HG03280 (cell line): ENCODE measurements at regions not wholly inside any gene's neighbourhood (a gene's known extent, or its start where the extent isn't known, plus 50 kb on each side); places are given as distances from the start of the nearest gene placed in this dataset.

Experiments used
- ATAC-seq: cut with Tn5 transposase; IDR thresholded peaks from one replicate; pipeline ENCODE4 v1.9.1; 2021; ENCODE audit warnings: mild to moderate bottlenecking, moderate library complexity; ENCODE audit not compliant: unreplicated experiment

DNA sequence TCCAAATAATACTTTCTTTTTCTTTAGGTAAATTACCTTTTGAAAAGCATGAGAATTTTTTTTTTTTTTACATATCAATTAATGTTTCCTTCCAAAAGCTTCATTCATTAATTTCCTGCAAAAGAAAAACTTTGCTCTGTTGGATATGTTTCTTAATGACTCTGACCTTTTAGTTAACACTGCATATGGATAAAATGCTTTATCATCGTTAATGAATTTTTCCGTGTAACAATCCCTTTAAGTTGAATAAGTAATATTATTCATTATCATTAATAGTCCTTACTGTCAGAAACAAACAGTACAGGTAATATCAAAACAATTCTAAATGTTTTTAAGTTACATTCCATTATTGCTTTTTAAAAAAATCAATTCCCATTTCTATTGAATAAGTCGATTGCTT is 345.1 kb downstream of the SAMD5 start:
- no peak for ATAC-seq

DNA sequence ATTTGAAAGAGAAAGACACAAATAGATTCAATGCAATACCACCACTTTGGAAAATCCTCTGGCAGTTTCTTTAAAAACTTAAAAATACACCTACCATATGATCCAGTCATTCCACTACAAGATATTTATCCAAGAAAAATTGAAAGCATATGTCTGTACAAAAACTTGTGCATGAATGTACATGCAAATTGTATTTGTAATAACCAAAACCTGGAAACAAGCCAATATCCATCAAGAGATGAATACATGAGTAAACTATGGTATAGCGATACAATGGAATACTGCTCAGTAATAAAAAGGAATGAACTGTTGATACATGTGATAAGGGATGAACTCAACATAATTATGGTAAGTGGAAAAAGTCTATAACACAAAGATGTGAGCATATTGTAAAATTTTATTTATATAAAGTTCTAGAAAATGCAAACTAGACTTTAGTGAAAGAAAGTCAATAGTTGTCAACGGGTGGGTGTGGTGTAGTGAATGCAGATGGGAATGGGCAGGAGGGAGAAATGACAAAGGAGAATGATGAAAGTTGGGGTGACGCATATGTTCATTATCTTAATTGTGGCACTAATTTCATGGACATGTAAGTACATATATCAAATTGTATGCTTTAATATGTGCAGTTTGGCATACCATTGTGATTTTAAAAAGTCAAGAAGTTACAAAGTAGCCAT is 347.5 kb downstream of the SAMD5 start:
- no peak for ATAC-seq

DNA sequence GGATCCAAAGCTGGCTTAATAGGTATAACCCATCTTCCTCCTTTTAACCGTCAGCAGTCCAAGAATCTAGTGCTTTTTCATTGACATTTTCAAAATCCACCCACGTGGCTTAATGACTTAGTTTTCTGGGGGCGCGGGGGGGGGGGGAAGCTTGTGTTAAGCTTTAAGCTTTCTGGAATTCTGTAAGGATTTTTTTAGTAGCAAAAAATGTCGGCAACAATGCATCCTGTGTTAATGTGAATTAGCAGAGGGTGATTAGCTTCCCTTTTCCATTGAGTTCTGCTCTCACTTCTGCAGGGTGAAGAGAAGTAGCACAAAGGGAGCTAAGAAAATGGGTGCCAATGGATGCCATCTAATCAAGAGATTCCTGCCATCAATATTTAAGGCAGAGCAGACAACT is 348.2 kb downstream of the SAMD5 start:
- no peak for ATAC-seq

DNA sequence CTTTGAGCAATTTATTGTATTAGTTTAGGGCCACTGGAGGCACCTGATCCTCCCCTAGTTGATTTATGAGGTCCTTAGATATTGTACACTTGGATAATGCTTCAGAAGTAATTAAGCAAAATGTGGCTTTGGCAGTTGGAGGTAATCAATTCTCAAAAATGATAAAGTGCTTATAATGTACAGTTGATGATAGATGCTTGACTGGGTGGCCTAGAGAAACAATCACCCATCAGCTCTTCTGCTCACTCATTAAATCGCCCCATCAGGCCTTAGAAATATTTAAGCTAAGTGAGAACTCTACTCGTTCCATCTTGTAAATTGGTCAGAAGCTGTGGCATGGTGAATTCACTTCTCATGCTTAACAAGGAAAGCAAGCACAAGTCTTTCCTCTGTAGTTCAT is 349.9 kb downstream of the SAMD5 start:
- ATAC-seq = no peak

DNA sequence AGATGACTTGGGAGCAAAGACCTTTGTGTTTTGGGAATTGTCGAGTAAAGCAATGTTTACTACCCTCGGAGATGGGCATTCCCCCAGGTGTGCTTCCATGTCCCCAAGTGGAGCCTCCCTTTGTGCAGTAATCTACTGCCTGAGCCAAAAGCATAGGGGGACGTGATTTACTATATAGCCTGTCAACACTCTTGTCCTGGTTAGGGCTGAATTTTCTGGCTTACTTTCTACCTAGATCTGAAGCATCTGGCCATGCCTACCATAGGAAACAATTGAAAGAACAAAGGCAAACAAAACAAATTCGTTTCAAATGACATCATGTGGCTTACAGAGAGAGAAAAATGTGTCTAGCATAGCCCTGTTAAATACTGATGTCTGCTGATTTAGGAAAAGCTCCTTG is 350.6 kb downstream of the SAMD5 start:
- ATAC-seq = no peak

DNA sequence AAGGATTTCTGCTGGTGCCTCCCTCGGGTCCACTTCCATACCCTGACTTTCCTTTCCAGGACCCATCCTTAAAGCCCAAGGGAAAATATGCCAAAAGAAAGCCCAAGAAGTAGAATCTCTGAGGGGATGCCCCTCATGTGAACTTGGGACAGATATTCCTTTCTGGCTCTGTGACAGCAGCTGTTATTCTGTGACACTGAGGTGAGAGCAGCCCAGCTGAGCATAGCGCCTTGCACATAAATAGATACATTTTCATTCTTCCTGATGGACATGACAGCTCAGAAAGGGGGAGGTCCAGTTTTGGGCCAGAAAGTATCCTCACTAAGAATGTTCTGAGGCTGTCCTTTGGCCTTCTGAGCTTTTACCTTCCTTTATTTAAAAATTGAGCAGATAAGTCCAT is 353.2 kb downstream of the SAMD5 start:
- ATAC-seq = no peak

DNA sequence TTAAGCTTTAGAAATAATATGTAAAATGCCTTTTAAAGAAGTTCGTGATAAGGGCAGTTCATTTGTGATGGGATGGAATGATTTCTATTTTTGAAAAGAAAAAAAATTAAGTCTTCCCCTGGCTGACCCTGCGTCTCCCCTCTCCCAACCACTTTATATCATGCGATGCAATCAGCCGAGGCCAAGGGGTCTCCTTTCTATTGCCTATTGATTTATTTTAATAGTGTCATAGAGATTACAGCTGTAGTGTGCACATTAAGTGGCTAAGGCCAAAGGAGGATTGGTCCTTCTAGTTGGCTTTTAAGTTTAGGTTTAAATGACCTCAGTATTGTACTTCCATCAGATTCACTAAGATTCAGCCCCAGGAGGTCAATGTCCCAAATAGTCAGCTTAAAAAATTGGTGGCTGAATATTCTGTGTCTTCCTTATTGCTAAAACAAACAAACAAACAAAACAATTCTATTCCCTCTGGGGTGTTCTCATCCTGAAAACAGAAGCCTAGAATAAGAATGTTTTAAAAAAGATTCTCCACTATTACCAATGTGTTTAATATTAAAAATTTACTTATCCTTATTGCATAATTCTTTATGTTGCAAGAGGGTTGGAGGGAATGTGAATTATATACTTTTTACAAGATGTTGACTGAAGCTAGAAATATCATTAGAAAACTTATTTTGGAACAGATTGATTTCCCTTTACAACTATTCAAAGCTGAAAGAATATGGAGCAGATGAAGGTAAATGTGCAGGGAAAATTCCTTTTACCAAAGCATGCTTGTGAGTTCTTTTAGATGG is 359.1 kb downstream of the SAMD5 start:
- ATAC-seq = no peak

DNA sequence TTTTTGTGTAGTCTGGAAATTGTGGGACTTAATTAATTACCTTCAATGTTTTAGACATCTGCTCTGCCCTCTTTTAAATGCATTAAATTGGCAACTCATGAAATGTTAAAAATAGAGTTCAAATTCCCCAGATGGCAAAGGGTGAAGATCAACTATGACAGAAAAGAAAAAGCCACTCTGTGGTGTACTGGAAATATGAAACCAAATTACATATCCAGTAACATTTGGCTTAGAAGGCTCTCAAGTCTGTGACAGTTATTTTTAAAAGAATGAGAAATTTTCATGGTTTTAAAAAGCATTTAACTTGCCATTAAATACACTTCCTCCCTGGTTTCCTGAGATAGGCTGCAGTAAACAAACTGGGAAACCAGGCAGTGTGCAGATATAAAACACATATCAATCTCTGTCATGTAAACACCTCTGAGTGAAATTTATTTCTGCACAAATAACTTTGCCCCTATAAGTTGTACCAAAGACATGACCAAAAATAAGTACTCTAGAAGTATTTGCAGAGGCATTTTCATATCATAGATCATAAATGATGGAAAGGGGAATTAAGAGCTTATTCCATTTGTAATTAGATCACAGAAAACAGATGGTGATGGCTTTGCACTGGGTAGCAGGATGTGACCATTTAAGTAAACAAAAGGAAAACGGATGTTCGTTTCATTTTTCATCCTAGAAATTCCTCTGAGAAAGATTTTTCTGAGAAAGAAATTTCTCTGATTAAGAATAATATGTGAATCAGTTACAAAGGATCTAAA is 360.1 kb downstream of the SAMD5 start:
- no peak for ATAC-seq

DNA sequence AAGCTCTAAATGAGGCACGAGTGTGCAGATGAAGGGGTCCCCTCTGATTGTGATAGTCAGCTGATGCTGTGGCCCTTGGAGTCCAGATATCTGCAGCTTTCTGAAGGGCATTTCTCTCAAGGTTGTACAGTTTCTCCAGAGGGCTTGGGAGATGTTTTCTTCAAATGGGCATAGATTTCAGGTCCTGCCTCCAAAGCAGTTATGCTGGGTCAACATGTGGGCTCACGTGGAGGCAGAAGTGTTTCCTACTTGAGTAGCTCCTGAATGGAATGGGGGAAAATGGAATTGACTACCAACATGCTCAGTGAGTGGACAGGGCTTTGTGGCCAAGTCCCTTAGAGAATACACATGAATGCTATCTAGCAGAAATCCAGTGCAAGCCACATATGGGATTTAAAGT is 360.7 kb downstream of the SAMD5 start:
- ATAC-seq = no peak

DNA sequence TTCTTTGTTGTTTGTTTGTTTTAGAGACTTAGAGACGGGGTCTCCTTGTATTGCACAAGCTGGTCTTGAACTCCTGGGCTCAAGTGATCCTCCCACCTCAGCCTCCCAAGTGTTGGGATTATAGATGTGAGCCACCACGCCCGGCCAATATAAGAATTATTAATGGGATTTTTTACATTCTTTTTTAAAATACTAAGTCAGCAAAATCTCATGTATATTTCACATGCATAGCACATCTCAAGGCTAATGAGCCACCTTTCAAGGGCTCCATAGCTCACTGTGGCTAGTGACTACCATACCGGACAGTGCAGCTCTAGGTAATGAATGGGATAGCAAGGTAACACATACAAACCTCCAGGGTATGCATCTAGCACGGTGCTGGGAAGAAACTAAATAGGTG is 361.4 kb downstream of the SAMD5 start:
- no peak for ATAC-seq

DNA sequence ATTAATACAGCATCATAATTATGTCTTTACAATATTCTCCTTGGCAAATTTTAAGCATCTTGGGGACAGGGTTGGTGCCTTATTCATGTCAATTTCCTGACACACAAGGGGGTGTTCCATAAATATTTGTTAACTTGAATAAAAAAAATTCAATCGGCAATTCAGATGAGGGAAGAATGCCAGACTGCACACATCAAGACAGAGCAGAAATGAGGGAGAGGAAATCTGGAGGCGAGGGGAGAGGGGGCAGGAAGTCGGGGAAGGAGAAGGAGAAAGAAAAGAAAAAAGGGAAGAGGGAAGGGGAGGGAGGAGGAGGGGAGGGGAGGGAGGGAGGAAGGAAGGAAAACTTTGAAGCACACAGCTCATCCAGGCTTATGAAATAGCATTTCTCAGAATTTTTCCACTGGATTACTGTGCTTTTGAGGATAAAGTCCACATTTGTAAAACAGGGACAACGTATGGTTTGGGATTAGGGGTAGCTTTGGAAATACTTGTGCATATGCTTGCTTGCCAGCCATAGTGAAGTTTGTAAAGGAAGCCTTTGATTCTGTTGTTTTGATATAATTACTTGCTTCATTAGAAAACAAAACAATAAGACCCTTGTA is 362.1 kb downstream of the SAMD5 start:
- ATAC-seq = no peak

DNA sequence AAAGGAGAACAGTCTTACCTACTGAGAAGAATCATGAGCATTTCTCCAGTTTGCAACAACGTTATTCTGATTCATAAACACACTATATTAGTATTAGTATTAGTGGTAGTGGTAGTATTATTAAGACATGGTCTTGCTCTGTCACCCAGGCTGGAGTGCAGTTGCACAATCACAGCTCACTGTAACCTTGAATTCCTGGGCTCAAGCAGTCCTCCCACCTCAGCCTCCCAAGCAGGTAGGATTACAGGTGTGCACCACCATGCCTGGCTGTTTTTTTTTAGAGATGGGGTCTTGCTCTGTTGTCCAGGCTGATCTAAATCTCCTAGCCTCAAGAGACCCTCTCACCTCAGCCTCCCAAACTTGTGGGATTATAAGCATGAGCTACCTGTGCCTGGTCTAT is 363.5 kb downstream of the SAMD5 start:
- no peak for ATAC-seq

DNA sequence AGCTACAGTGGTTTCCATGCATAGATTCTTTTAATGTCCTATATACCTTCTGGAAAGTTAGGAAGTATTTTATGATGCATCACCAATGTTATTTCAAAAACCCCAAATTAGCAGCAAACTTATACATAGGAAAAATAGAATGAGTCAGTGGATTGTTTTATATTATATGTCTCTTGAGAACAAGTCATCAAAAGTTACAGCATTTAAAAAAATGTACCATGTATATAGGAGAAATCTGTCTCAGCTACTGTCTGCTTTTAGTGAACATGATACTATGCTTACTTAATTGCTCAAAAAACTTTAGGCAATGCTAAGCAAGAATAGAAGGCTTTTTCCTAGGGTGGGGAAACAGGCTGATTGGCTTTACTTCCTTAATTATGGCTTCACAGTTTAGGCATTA is 365.3 kb downstream of the SAMD5 start:
- no peak for ATAC-seq

DNA sequence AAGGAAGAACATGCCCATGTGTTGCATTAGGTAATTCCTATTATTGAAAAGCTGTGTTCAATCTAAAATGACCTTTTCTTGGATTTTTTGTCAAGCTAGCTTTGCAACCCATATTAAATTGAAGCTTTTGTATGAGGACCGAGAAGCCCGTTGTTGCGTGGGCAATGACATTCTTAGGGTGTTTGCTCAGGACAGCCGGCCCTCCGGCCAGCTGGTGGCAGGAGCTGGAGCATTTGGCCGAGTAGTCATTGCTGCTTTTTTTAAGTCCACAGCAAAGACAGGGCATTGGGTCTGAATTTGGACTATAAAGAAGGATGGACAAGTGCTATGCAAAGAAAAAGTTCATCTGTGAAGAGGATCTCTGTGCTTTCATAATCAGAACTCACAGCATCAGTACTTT is 365.8 kb downstream of the SAMD5 start:
- ATAC-seq = no peak

DNA sequence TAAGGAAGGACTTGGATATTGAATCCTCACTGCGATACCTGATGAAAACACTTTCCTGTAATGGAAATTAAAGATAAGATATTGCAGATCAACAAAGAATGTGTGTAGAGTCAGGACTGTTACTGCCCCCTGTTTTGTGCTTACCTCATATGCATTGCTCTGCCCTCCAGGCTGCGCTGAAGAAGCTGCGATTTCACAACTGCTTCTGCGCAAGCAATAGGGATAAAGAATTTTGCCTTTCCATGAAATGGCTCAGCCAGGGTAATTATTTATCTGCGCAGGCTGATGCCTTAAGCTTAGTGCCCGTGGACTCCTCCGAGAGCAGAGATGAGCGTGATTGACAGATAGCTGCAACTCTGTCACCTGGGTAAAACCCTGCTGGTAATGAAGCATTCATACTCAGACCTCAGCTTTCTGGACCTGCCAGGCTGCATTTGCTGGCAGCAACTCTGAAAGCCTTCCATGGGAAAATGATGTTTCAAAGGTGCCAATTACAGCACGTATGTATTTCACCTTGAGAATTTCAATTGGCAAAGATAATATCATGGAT is 370.6 kb downstream of the SAMD5 start:
- no peak for ATAC-seq

DNA sequence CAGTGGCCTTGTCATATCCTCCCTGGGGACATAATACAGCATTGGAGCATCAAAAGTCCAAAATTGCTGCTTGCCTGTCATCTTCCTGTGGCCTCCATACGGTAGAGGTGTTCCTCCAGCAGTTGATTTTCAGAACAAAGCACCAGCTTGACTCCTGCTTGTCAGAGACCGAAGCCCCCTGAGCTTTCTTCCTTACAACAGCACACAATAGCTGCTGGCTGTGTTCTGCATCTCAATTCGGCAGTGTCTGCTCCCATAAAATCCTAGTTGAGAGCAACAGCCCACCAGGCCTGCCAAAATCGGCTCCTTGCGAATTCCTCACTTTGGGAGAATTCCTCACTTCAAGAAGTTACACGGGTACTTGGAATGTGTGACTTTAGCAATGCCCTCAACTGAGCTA is 372.9 kb downstream of the SAMD5 start:
- no peak for ATAC-seq

DNA sequence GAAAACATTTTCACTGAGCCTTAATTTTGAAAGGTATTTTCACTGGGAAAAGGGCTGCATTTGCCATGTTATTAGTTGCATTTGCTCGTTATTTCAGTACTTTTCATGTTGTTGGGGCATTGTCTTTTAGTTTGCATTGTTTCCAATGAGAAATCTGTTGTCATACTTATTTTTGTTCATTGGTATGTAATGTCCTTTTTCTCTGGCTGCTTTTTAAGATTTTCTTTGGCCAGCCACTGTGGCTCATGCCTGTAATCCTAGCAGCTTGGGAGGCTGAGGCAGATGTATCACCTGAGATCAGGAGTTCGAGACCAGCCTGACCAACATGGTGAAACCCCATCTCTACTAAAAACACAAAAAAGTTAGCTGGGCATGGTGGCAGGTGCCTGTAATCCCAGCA is 379.9 kb downstream of the SAMD5 start:
- ATAC-seq = no peak

DNA sequence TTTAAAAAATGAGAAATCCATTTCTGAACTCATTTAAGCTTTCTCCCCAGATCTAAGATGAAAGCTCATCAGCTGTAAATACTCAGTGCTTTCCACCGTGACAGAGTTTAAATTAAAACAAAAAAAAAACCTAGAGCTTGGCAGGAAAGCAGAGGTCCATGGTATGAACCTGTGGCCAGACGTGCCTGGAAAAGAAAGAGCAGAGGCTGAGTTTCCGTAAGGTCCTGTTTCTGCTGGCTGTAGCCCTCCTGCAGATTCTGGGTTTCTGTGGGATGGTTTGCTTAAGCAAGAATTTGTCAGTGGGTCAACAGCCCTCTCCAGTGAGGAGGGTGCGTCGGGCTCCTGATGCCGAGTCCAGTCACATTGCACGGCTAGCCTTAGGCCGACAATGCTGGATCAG is 383.2 kb downstream of the SAMD5 start:
- ATAC-seq = no peak

DNA sequence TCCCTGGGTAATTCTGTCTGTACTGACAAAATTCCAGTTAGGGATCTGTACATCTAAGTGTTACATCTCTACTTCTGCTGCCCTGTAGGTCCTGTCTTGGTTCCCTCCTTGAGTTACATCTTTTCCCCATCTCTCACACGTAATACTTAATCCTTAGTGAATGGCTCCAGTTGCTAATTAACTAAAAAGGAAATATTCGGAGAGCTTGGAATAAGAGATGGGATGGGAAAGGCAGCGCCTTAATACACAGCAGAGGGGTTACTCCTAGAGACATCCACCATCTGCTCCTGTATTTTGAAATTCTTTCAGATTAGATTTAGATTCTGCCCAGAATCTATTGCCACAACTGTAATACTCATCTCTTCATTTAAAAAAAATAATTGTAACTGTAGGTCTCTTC is 384.0 kb downstream of the SAMD5 start:
- no peak for ATAC-seq

DNA sequence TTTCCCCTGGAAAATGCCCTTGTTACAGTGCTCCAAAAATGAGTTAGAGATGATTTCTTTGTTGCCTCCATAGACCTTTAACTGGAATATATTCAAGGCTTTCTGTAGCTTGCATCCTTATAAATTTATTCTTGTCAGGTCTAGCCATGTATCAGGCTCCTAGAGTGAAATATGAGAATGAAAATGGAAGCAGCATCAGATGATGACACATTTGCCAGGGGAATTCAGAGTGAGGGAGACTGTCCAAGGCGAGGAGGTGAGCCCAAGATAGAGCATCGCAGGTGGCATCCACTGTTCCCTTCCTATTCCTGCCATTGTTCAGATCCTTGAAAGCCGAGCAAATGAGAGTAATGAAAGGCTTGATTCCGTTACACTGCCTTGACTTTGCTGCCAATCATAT is 386.8 kb downstream of the SAMD5 start:
- no peak for ATAC-seq

DNA sequence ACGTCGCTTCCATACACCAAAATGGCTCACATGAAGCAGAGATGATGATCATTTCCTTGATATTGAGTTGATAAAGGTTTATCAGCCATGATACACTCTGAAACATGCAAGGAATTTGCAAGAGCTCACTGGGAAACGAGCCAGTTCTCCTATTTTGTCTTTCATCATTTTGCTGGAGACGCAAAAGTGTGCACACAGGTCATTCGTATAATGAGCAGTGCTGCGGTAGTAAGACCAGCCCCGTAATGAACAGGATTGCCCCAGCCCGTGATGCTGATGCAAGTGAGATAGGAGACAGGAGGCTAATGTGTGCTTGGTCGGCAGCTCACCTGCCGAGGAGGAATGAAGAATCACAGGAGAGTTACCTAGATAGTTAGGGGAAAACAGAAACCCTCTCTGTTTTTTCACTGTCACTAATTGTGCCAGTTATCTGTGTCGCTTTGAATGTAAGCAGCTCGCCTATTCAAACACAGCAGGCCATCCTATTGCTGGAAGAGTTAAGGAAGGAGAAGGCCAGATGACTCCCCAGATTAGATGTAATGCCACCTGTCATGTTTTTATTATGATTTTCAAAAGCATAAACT is 391.8 kb downstream of the SAMD5 start:
- no peak for ATAC-seq
